ENCODE measurements at regions not wholly inside any gene's neighbourhood (a gene's known extent, or its start where the extent isn't known, plus 50 kb on each side); places are given as distances from the start of the nearest gene placed in this dataset.
"Not testable (repeated sequence)": the region's sequence is repeated elsewhere in the genome, so short reads cannot be mapped to it uniquely, and the experiment has no call there.

DNA sequence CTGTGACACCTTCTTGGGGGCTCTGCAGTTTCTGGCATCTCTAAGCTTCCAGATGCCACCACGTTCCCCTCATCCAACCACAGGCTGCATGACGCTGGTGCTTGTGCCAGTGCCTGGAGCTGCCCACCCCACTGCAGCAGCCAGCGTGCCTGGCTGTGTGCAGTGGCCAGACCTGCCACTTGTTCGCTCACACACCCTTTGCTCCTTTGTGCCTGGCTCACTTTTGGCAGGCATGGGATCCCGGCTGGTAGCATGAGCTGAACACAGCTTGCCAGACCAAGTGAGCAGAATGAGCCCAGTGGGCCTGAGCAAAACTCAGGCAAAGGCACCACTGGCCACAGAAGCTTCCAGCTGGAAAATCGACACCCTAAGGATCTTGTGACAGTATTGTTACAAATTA is 562.9 kb upstream of the ACO1 start:
- no peak for DNase-seq

DNA sequence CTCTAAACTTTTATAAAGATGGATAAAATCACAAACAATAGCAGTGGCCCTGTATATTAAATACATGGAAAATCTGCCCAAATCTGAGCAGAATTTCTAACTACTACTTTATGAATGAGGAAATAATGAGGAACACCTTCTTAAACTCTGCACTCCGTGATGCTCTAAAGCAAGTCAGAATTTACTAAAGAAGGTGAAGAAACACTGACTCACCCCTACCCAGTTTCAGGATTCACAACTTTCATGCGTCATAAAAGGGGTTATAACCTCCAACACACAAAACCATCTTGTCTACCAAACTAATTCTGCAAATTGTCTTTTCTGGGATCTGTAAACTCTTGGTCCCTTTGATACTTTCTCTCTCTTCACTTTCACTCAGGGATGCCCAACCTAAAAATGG is 561.1 kb upstream of the ACO1 start:
- no peak for DNase-seq

DNA sequence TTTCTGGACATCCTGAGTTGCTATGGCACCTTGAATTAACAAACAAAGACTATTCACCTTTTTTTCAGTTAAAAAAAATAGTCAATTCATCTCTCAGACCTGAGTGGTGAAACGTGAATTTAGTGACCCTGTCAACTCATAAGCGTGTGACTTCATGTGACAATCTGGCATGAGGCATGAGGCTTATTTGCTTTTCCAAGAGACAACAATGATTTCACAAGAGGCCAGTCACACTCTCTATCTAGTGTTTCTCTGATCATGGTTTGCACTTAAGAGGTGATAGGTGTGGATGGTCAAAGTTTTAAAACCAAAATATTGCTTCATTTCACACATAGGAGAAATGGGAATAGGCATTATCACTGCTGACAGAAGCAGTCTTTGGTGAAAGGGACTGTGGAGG is 559.6 kb upstream of the ACO1 start:
- DNase-seq = peak; percentile 68

DNA sequence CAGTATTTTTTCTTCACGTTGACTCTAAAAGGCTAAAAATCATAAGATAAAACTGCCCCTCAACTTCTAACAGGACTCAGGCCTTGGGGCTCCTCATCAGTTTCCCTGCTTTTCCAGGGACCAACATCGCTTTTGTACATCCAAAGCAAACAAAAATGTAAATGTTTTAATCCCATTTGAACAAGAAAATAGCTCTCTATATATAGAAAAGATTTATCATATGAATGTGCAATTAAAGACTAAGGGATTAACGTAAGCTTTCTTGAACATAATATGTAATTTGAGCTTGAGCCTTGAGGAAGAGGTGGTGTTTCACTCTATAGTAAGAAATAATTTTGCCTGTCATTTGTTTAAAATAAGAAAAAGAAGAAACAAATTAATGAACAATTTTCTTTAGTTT is 547.2 kb upstream of the ACO1 start:
- no peak for DNase-seq

DNA sequence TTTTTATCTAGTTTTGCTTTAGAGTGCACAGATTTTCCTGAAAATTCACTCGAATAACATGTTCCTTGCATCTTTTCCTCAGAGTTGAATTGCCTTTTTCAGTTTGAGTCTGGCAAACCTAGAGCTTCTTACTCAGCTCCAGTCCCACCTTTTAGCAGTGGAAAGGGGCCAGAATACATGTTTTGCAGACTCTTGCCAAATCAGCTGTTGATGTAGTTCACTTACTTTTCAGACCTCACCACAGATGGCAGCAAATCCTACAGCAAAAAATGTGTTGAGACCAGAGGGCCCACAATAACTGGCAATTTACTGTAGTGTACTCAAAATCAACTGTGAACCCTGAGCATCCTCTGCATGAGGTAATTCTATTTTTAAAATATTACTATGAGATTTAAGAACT is 545.2 kb upstream of the ACO1 start:
- DNase-seq = peak; percentile 29

DNA sequence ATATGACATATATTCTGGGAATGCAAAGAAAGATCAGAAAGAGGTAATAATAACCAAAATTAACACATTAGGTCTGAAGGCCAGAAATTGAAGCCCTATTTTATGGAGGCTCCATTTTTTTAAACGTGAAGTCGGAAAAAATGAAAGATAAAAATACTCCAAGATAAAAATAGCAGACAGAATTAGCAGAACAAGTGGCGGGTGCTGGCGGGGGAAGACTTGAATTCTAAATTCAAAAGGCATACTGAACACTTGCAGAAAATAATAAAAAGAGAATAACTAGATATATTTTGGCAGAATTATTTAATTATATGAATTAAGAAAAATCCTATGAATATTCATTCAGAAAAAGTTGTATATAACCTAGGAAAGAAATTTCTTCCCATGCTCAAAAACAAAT is 543.7 kb upstream of the ACO1 start:
- no peak for DNase-seq

DNA sequence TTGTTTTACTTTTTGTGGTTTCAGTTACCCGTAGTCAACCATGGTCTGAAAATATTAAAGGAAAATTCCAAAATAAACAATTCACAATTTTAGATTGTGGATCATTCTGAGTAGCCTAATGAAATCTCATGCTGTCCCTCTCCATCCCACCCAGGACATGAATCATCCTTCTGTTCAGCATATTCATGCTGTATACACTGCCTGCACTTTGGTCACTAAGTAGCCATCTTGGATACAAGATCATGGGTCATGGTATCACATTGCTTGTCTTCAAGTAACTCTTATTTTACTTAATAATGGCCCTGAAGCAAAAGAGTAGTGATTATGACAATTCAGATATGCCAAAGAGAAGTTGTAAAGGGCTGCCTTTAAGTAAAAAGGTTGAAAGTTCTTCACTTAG is 536.5 kb upstream of the ACO1 start:
- no peak for DNase-seq

DNA sequence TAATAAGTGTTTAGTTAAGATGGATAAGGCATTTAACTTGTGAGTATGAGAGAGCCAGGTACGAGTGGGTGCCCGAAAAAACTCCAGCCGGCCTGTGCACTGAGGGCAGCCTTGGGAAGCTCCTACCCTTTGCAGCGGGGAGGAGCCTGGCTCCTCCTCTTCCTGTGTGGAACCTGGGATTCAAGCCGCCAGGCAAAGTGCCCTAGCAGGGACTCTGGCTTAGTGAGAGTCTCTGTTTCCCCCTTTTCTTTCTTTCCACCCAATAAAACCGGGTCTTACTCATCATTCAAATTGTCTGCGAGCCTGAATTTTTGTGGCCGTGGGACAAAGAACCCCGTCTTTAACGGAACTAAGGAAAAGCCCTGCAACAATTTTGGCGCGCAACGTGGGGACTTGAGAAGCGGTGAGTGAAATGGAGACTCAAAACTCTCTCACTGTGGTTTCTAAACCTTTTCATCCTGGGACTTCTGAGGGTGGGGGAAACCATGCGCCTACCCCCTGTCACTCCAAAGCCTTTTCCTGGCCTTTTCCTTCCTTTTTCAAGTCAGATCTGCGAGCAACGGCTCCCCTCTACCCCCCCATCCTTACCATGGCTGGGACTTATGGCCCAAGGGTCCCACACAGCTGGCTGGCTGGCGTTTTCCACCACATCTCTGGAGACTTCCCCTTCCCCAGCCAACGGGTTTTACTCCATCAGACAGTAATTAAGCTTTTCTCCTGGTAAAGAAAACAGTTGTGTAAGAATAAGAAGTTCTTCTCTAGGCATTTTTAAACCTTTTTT is 535.7 kb upstream of the ACO1 start:
- DNase-seq = no peak

DNA sequence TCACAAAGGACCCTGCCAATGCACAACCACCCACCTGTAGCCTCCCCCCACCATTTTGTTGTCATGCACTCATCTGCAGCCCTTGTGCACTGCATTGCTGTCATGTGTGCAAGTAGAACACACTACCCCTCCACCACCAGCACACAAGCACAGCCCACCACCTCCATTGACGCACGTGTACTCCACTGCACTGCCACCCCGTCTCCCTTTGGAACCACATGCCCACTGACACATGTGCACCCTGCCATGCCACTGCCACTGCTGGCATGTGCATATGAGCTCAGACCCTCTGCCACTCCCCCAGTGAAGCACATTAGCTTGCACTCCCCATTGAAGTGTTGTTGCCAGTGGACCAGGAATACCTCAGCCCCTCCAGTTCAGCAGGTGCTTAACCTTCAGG is 530.3 kb upstream of the ACO1 start:
- no peak for DNase-seq

DNA sequence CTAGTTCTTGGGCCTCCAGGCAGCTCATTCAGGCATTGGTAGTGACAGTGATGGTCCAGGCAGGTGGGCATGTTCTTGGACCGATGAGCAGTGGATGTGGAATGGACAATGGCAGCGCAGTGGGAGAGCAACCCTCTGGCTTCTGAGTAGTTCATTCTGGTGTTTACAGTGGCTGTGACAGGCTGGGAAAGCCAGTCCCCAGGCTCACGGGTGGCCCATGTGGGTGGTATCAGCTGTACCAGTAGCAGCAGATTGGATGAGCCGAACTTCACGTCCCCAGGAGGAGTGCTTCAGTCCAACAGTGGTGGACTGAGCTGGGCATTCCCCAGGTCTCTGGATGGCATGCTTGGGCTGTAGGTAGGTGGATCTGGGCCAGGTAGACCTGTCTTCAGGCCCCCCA is 515.6 kb upstream of the ACO1 start:
- no peak for DNase-seq

DNA sequence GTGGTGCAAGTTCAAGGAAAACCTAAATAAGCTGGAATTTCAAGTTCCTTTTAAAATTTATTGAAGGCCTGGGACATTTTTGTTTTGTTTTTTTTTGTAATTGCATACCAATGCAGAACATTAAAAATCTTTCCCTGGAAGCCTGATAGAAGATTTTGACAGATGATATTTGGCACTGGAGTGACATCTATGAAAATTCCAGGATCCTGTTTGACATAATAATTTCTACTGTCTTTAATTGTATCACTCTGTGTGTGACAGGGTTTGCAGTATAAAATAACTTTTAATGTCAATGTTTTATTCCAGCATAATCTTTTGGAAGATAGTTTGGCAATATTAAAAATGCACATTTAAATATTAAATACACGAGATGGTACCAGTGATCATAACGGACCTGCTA is 514.2 kb upstream of the ACO1 start:
- DNase-seq = no peak

DNA sequence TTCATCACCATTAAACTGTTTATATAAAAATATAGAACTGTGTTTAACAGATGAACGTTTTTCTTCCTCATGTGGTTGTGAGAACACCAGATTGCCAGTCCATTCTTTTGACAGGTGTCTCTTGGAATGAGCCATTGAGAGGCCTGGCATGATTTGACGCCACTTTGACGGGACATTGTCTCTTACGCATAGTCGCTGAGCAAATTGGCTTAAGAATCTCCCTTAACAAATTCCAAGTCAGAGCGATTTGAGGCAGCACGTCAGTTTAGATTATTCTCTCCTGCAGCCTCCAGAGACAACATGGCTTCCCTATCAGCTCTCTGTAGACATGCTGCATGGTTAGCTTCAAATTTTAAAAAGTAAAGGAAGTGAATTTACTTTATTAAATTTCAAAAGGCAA is 510.7 kb upstream of the ACO1 start:
- DNase-seq = peak; percentile 86

DNA sequence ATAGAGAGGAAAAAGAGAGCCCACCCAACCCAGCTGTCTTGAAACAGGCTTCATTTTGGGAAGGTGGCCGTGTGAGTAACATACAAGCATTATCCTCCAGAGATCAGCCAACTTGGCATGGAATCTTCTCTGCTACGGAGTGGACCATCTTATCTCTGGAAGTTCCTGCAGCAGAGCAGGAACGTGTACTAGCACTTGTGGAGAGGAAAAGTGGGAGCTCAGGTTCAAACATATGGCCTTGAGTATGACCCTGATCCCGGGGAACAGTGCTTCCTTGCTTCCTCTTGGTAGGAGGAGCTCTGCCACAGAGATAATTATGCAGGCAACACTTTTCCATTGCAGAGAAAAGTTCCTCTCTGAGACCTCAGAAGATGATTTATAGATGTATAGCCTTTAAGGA is 490.4 kb upstream of the ACO1 start:
- no peak for DNase-seq

DNA sequence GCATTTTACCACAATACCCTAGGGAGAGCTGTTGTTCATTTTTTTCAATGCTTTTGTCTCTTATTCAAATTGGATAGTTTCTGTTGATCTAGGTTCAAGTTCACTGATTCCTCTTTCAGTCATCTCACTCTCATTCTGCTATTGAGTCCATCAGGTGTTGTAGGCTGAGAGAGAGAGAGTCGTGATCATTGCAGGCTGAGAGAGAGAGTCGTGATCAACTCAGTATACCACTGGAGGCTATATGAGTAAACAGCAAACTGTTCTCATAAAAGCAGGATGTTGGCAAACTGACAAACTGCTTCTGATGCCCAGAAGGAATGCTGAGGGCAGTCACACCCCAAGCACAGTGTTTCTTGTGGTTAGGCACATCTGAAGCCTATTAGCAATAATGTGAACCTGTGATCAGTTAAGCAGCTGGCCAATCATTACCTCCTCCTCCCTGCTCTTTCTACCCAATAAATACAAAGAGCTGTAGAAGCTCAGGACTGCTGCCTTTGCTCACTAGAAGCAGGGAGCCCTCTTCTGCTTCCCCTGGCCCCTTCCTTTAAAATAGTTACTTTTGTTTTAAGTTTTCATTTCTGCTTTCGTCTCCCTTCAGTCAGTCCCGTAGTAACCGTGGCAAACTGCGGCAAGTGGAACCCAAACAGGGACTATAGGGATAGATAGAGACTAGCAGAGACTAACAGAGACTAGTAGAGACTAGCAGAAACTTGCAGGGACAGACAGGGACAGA is 476.1 kb upstream of the ACO1 start:
- DNase-seq = peak; percentile 4

DNA sequence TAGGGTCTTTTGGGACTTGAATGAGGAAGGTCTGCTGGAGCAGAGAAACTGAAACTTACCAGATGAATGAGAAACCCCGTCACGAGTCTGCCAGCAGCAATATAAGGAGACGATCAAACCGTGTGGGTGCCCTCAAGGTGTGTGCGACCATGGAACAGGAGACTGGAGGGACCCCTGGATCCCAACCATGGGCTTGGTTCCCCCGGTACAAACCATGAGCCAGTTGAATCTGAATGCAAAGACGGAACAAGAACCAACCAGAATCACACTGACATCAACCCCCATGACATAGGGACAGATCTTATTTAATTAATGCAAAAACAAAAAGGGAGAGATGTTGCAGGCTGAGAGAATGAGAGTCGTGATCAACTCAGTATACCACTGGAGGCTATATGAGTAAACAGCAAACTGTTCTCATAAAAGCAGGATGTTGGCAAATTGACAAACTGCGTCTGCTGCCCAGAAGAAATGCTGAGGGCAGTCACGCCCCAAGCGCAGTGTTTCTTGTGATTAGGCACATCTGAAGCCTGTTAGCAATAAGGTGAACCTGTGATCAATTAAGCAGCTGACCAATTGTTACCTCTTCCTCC is 475.5 kb upstream of the ACO1 start:
- no peak for DNase-seq

DNA sequence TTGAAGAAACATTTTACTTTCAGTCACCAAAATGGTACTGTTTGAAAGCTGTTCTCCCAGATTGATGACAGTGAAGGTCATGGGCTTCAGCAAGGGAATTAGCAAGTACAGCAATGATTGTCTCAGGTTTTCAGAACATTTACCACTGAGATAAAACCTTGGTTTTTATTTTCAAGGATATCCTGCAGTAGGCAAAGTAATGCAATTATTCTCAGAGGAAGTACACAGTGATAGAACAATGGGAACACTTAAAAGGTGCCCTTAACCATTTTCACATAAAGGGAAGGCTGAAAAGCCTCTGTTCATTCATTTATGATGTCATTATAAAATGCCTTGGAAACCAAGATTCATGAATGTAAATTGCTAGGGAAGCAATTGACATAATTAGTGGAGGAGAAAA is 471.8 kb upstream of the ACO1 start:
- no peak for DNase-seq

DNA sequence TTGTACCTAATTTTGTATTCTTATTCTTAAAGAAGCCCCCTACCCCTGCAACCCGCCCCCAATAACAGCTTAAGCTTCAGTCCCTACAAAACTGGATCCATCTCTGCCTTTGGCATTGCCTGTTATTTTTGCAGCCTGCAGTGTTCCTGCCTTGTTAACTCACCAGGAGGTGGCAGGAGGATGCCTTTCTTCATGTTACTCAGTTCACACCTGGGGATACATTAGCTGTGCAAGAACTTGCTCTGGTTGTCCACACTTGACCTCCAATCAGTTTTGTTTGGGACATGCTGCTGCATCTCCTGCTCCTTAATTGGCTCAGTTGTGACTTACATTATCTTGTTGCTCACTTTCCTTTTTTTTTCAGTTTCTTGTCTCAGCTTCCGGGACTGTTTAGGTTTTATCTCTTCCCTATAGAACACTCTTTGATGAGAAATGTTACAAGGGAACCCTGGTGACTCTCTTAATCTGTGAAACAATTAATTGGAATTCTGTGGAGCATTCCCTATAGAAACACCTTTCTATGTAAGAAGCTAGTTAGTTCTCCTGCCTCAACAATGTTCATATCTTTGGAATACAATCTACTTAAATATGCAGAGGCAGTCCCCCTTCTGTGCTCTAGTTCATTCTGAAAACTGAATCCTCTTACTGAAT is 467.7 kb upstream of the ACO1 start:
- DNase-seq = no peak

DNA sequence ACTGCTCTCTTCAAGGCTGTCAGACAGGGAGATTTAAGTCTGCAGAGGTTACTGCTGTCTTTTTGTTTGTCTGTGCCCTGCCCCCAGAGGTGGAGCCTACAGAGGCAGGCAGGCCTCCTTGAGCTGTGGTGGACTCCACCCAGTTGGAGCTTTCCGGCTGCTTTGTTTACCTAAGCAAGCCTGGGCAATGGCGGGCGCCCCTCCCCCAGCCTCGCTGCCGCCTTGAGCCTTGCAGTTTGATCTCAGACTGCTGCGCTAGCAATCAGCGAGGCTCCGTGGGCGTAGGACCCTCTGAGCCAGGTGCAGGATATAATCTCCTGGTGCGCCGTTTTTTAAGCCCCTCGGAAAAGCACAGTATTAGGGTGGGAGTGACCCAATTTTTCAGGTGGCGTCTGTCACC is 446.7 kb upstream of the ACO1 start:
- DNase-seq = not testable (repeated sequence)

DNA sequence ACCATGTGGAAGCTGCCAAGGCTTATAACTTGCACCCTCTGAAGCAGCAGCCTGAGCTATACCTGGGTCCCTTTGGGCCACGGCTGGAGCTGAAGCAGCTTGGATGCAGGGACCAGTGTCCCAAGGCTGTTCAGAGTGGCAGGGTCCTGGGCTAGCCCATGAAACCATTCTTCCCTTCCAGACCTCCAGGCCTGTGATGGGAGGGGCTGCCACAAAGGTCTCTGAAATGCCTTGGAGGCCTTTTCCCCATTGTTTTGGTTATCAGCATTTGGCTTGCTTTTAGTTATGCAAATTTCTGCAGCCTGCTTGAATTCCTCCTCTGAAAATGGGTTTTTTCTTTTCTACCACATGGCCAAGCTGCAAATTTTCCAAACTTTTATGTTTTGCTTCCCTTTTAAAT is 433.7 kb upstream of the ACO1 start:
- no peak for DNase-seq

DNA sequence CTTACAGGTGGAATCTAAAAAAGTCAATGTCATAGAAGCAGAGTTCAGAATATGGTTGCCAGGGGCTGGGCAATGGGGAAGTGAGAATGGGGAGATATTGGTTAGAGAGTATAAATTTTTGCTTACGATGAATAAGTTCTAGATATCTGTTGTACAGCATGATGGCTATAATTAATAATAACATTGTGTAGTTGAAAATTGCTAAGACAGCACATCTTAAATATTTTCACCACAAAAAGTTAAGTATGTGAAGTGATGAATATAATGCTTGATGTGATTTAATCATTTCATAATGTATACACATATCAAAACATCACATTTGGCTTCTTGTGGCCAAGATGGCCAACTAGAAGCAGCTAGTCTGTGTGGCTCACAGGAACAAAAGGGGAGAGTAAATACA is 425.9 kb upstream of the ACO1 start:
- DNase-seq = no peak

DNA sequence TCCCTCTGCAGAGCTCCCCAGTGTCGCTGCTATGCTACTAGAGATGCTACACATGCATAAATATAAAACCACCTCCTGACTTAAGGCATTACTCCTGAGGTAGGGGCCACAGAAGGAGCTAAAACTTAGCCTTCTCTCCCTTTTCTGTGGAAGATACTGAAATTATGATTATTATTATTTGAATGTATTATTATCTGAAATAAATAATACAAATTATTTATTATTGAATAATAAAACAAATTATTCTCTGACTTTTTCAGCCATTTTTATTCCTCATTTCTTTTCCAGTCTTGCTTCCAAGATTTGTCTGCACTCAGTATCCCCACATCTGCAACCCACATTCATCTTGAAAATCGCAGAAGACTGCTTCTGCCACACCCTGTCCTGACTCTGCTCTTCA is 414.9 kb upstream of the ACO1 start:
- DNase-seq = no peak

DNA sequence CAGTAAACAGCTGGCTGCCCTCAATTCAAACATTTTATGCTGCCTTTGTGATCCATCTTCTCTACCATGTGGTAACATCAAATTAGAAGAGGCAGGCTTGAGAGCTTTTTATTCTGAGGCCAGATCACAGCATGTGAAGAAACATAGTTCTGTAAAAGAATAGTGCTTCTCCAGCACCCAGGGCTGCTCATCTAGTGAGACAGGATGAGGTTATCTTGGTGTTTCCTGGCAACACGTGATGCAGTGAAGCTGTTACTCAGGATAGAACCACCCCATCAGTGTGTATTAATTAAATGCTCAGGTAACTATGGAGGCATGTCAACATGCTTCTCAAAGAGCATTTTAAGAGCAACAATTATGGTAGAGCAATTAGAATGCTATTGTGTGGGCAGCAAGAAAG is 400.5 kb upstream of the ACO1 start:
- no peak for DNase-seq

DNA sequence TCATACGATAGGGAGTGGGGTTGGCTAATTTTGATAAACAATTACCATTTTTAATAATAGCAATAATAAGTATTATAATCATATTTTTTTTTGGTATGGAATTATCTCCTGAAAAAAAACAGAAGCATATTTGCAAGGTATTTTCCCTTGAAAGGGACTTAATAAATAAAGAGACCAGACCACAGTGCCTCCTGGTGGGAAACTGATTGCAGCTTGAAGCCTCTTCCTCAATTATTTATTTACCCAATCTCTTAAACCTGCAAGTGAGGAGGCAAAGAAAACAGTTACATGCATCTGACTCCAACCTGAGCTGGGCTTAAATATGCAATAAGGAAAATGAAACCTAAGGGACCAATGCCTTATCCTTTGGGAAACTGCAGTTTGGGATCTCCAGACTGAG is 388.1 kb upstream of the ACO1 start:
- no peak for DNase-seq

Measured in eye (tissue), 1 donor.